GM23338 (cell line): ENCODE measurements at regions not wholly inside any gene's neighbourhood (a gene's known extent, or its start where the extent isn't known, plus 50 kb on each side); places are given as distances from the start of the nearest gene placed in this dataset.

ENCODE experiments used
- ATAC-seq: fragments of 200-7000 bp; cut with Tn5 transposase; 3 replicates; pipeline ENCODE4 v1.9.1; 2020
- DNase-seq: peaks from one replicate; pipeline ENCODE4 v3.0.0-alpha.2; 2015; ENCODE audit warnings: low spot score
- H2AFZ ChIP-seq: fragments of 200-600 bp; sonication (generic); 2 replicates; pipeline ENCODE4 v1.8.0; 2016; ENCODE audit warnings: antibody characterized with exemption, mild to moderate bottlenecking, moderate library complexity
- H3F3A ChIP-seq: fragments of 200-600 bp; sonication (generic); replicated peaks from 2 replicates; pipeline ENCODE4 v1.8.0; 2017; ENCODE audit warnings: antibody characterized with exemption, mixed run types, low read depth
- H3K27ac ChIP-seq: fragments of 200-600 bp; sonication (generic); 2 replicates; pipeline ENCODE4 v1.6.1; 2016; ENCODE audit warnings: low read depth
- H3K27me3 ChIP-seq: fragments of 200-600 bp; sonication (generic); 2 replicates; pipeline ENCODE4 v1.8.0; 2016; ENCODE audit warnings: mild to moderate bottlenecking, mixed run types, moderate library complexity; ENCODE audit not compliant: insufficient read depth
- H3K36me3 ChIP-seq: fragments of 200-600 bp; sonication (generic); 2 replicates; pipeline ENCODE4 v1.8.0; 2016; ENCODE audit warnings: mild to moderate bottlenecking; ENCODE audit not compliant: insufficient read depth
- H3K4me1 ChIP-seq: fragments of 200-600 bp; sonication (generic); 2 replicates; pipeline ENCODE4 v1.8.0; 2016; ENCODE audit warnings: mild to moderate bottlenecking, moderate library complexity; ENCODE audit not compliant: insufficient read depth
- H3K4me2 ChIP-seq: fragments of 200-600 bp; sonication (generic); 2 replicates; pipeline ENCODE4 v1.7.1; 2017; ENCODE audit warnings: mixed run types
- H3K4me3 ChIP-seq: fragments of 200-600 bp; sonication (generic); 2 replicates; pipeline ENCODE4 v1.6.1; 2016; ENCODE audit warnings: mixed run types
- H3K79me2 ChIP-seq: fragments of 200-600 bp; sonication (generic); replicated peaks from 2 replicates; pipeline ENCODE4 v1.8.0; 2017; ENCODE audit warnings: mild to moderate bottlenecking; ENCODE audit not compliant: insufficient read depth
- H3K9me2 ChIP-seq: fragments of 200-600 bp; sonication (generic); 2 replicates; pipeline ENCODE4 v1.8.0; 2017; ENCODE audit not compliant: insufficient read depth
- H4K20me1 ChIP-seq: fragments of 200-600 bp; sonication (generic); replicated peaks from 2 replicates; pipeline ENCODE4 v1.8.0; 2017; ENCODE audit warnings: mild to moderate bottlenecking; ENCODE audit not compliant: insufficient read depth
- H3K27ac Mint-ChIP-seq: 2 replicates; pipeline ENCODE4 v1.8.0; 2020; ENCODE audit warnings: inconsistent platforms, mild to moderate bottlenecking, moderate library complexity, mixed read lengths
- H3K27me3 Mint-ChIP-seq: 3 replicates; pipeline ENCODE4 v1.8.0; 2022; ENCODE audit warnings: low read depth, mild to moderate bottlenecking, moderate library complexity, mixed read lengths, inconsistent platforms; ENCODE audit not compliant: insufficient read depth, poor library complexity
- H3K36me3 Mint-ChIP-seq: 3 replicates; pipeline ENCODE4 v1.8.0; 2021; ENCODE audit warnings: low read depth, mild to moderate bottlenecking, inconsistent platforms, moderate library complexity, mixed read lengths
- H3K4me1 Mint-ChIP-seq: 3 replicates; pipeline ENCODE4 v1.8.0; 2020; ENCODE audit warnings: mild to moderate bottlenecking, inconsistent platforms, mixed read lengths
- H3K4me3 Mint-ChIP-seq: 3 replicates; pipeline ENCODE4 v1.8.0; 2021; ENCODE audit warnings: moderate library complexity, mild to moderate bottlenecking, inconsistent platforms, mixed read lengths
- H3K9me3 Mint-ChIP-seq: 3 replicates; pipeline ENCODE4 v1.8.0; 2020; ENCODE audit warnings: moderate library complexity, mild to moderate bottlenecking, inconsistent platforms, mixed read lengths
- CREB1 ChIP-seq: fragments of 250-450 bp; sonication (Bioruptor Pico); IDR thresholded peaks from 2 replicates; pipeline ENCODE4 v1.5.0; 2020; ENCODE audit warnings: low read depth, mild to moderate bottlenecking, moderate library complexity
- CTCF ChIP-seq, 2 experiments: fragments of 200-600 bp in 1 of 2; sonication (generic) in 1 of 2; conservative IDR thresholded peaks; 2 replicates each; pipeline versions ENCODE4 v1.5.1 to v1.6.1; 2016 to 2017; ENCODE audit warnings: antibody characterized with exemption in 2 of 2, low read depth in 2 of 2, mild to moderate bottlenecking in 2 of 2, moderate library complexity in 1 of 2
- ETS1 ChIP-seq: IDR thresholded peaks from 2 replicates; pipeline ENCODE4 v1.6.1; 2016; ENCODE audit warnings: antibody characterized with exemption
- EZH2 ChIP-seq: fragments of 200-600 bp; sonication (generic); IDR thresholded peaks from one replicate; pipeline ENCODE4 v1.8.0; 2017; ENCODE audit warnings: antibody characterized with exemption, mild to moderate bottlenecking, low read depth; ENCODE audit not compliant: unreplicated experiment
- EZH2phosphoT487 ChIP-seq: fragments of 200-600 bp; sonication (generic); IDR thresholded peaks from one replicate; pipeline ENCODE4 v1.8.1; 2018; ENCODE audit warnings: antibody characterized with exemption; ENCODE audit not compliant: unreplicated experiment
- JUNB ChIP-seq: IDR thresholded peaks from one replicate; pipeline ENCODE4 v1.6.1; 2016; ENCODE audit warnings: antibody characterized with exemption; ENCODE audit not compliant: unreplicated experiment
- NANOG ChIP-seq: IDR thresholded peaks from 2 replicates; pipeline ENCODE4 v1.6.1; 2016; ENCODE audit warnings: antibody characterized with exemption, borderline replicate concordance
- POLR2AphosphoS5 ChIP-seq: IDR thresholded peaks from 2 replicates; pipeline ENCODE4 v1.6.1; 2016; ENCODE audit warnings: antibody characterized with exemption, low read depth
- STAT1 ChIP-seq: IDR thresholded peaks from one replicate; pipeline ENCODE4 v1.6.1; 2016; ENCODE audit warnings: antibody characterized with exemption; ENCODE audit not compliant: unreplicated experiment
- ZNF114 ChIP-seq: fragments of 250-450 bp; sonication (Bioruptor Pico); IDR thresholded peaks from 2 replicates; pipeline ENCODE4 v1.5.0; 2020; ENCODE audit warnings: mild to moderate bottlenecking, moderate library complexity
- ZNF331 ChIP-seq: fragments of 250-450 bp; sonication (Bioruptor Pico); IDR thresholded peaks from 2 replicates; pipeline ENCODE4 v1.5.0; 2020; ENCODE audit warnings: low read depth, mild to moderate bottlenecking, moderate library complexity
- ZNF462 ChIP-seq: fragments of 250-450 bp; sonication (Bioruptor Pico); IDR thresholded peaks from 2 replicates; pipeline ENCODE4 v1.5.0; 2020; ENCODE audit warnings: mild to moderate bottlenecking, moderate library complexity
- TF ChIP-seq, protein P1 (sequence below): IDR thresholded peaks from one replicate; pipeline ENCODE4 v1.6.1; 2018; ENCODE audit warnings: antibody characterized with exemption; ENCODE audit not compliant: unreplicated experiment

GRCh38 chr17:77356690-77357201, 216.0 kb downstream of the SEC14L1 start:
- H3K79me2 ChIP-seq: no peaks in the 10 kb centered on the region; the same call in 1 of the 2 replicates
- no peak for TF ChIP-seq EZH2phosphoT487
- TF ChIP-seq CREB1 (CRISPR knock-in tag): no peak
- TF ChIP-seq, protein P1, sequence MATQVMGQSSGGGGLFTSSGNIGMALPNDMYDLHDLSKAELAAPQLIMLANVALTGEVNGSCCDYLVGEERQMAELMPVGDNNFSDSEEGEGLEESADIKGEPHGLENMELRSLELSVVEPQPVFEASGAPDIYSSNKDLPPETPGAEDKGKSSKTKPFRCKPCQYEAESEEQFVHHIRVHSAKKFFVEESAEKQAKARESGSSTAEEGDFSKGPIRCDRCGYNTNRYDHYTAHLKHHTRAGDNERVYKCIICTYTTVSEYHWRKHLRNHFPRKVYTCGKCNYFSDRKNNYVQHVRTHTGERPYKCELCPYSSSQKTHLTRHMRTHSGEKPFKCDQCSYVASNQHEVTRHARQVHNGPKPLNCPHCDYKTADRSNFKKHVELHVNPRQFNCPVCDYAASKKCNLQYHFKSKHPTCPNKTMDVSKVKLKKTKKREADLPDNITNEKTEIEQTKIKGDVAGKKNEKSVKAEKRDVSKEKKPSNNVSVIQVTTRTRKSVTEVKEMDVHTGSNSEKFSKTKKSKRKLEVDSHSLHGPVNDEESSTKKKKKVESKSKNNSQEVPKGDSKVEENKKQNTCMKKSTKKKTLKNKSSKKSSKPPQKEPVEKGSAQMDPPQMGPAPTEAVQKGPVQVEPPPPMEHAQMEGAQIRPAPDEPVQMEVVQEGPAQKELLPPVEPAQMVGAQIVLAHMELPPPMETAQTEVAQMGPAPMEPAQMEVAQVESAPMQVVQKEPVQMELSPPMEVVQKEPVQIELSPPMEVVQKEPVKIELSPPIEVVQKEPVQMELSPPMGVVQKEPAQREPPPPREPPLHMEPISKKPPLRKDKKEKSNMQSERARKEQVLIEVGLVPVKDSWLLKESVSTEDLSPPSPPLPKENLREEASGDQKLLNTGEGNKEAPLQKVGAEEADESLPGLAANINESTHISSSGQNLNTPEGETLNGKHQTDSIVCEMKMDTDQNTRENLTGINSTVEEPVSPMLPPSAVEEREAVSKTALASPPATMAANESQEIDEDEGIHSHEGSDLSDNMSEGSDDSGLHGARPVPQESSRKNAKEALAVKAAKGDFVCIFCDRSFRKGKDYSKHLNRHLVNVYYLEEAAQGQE: no peak
- TF ChIP-seq ZNF331 (CRISPR knock-in tag): no peak
- TF ChIP-seq CTCF (conservative IDR thresholded peaks at IDR 0.05; ENCODE audit: low read depth in 2 of 2): no peak
- no peak for TF ChIP-seq POLR2AphosphoS5
- no peak for TF ChIP-seq NANOG
- TF ChIP-seq JUNB: no peak
- no peak for TF ChIP-seq STAT1
- TF ChIP-seq EZH2: no peak
- TF ChIP-seq ZNF462 (CRISPR knock-in tag): no peak
- TF ChIP-seq ETS1: no peak
- no peak for TF ChIP-seq ZNF114 (CRISPR knock-in tag)
- no peak overlapping the region for H3K27ac ChIP-seq
- ATAC-seq: no peak
- Mint-ChIP-seq H3K27ac (no peak overlapping the region), H3K4me3 (no peak overlapping the region), H3K4me1 (peaks cover 12% of the 10 kb centered on the region), H3K36me3 (peaks cover 15% of the 10 kb centered on the region), H3K9me3 (peaks cover 25% of the 10 kb centered on the region), H3K27me3 (peaks cover 42% of the 10 kb centered on the region)
- peaks cover 8% of the 10 kb centered on the region for H3F3A ChIP-seq
- no peak overlapping the region for H3K4me3 ChIP-seq
- no peak overlapping the region for H3K4me2 ChIP-seq
- H2AFZ ChIP-seq: no peak overlapping the region
- DNase-seq: no peak
- no peaks in the 10 kb centered on the region for H3K36me3 ChIP-seq
- H3K9me2 ChIP-seq: no peaks in the 10 kb centered on the region
- no peaks in the 10 kb centered on the region for H4K20me1 ChIP-seq
- no peaks in the 10 kb centered on the region for H3K27me3 ChIP-seq
- H3K4me1 ChIP-seq: peaks cover 3% of the 10 kb centered on the region; the same call in 1 of the 2 replicates
